ENCODE measurements at regions not wholly inside any gene's neighbourhood (a gene's known extent, or its start where the extent isn't known, plus 50 kb on each side); places are given as distances from the start of the nearest gene placed in this dataset.
"Not testable (repeated sequence)": the region's sequence is repeated elsewhere in the genome, so short reads cannot be mapped to it uniquely, and the experiment has no call there.

GRCh38 chr16:72657791-72658190 lies 390.1 kb downstream of the ZFHX3 start:
- no peak for DNase-seq

- no peak for DNase-seq
Measured at GRCh38 chr16:72657164-72657563, 390.8 kb downstream of the ZFHX3 start.

- DNase-seq, result no peak
Measured at GRCh38 chr16:72654535-72654934, 393.4 kb downstream of the ZFHX3 start.

DNA sequence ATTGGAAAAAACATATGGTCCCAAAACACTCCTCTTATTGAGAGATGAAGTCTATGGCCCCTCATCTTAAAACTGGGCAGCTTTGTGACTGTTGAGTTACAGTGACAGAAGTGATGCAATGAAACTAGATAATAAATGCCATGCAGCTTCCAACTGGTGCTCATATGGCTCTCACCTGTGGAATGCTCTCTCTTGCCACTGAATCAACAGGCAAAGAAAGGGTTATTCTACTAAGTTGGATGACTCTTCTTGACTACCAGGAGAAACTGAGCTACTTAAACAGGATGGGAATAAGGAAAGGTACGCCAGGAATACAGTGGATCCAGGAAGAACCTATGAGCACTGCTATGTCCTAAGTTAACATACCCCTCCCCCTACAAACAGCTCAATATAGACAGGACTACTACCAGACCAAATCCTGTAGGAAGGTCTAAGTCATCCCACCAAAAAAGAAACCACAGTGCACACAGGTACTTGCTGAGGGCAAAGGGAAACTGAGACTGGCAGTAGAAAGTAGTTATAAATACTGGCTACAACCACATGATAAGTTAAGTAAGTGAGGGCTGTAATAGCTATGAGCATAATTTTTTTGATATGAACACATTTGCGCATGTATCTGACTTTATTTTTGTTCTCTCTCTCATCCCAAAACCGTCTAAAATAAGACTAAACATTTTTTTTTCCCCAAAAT lies 398.5 kb downstream of the ZFHX3 start:
- DNase-seq, result no peak

GRCh38 chr16:72646615-72647014 lies 401.3 kb downstream of the ZFHX3 start:
- no peak for DNase-seq

GRCh38 chr16:72645538-72645937 lies 402.4 kb downstream of the ZFHX3 start:
- no peak for DNase-seq

DNA sequence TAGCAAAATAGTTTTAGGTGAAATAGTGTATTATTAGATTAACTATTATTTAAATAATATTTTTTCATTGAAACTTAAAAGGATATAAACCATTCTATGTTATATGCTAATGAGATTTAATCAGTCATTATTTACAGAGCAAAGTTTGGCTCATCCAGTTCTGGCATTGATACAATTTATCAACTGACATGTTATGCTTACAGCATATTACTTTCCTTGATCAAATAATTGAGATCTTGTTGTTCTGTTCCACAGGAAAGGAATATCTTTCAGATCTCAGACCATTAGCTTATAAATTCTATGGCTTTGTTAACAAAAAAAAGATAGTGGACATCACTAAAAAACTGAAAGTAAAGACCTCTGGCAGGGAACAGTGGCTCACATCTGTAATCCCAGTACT lies 403.0 kb downstream of the ZFHX3 start:
- no peak for DNase-seq

DNA sequence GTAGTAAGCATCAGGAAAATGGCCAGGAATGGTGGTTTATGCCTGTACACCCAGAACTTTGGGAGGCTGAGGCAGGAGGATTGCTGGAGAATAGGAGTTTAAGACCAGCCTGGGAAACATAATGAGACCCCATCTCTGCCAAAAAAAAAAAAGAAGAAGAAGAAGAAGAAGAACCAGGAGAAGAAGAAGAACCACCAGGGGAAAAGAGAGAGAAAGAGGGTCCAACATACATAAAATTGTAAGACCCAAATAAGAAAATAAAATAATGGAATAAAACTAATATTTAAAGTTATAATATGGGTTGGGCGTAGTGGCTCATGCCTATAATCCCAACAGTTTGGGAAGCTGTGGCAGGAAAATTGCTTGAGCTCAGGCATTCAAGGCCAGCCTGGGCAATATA lies 408.4 kb downstream of the ZFHX3 start:
- DNase-seq, result no peak

DNA sequence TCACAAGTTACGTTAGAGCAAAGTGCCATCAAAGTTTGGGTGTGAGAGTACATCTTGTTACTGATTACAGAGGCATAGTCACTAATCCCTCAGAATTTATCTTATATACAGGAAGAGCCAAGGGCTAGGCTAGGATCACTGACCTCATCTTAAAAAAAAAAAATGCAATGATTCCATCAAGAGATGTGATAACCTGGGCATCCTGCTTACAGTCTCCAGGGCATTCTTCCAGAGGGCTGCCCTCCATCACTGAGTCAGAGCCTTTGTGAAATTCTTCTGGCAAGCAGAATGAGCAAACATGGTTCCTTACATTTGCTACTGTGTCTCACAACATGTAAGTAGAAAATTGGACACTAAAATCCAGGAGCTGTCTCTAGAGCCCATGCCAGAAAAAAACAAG lies 410.6 kb downstream of the ZFHX3 start:
- DNase-seq, result no peak

DNA sequence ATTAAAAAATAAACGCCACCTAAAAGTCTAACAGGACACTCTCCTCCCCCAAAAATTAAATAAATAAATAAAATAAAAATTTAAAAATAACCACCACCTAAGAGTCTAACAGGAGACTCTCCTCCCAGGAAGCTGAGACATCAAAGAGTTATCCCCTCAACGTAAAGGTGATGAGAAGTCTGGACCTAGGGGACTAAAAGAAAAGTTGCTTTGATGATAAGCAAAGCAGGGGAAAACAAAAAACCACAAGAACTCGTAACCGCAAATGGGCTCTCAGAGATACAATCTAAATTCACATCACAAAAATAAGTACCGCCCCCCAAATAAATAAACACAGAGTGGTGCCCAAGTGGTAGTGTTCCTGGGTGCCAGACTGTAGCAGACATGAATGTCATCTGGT lies 412.2 kb downstream of the ZFHX3 start:
- DNase-seq, result no peak

- DNase-seq, result no peak
Measured at GRCh38 chr16:72635104-72635503, 412.8 kb downstream of the ZFHX3 start.

GRCh38 chr16:72627182-72627896 lies 420.6 kb downstream of the ZFHX3 start:
- DNase-seq, result not testable (repeated sequence)

GRCh38 chr16:72626623-72627022 lies 421.3 kb downstream of the ZFHX3 start:
- no peak for DNase-seq

- DNase-seq, result no peak
Measured at GRCh38 chr16:72621651-72622050, 426.3 kb downstream of the ZFHX3 start.

- DNase-seq, result no peak
Measured at GRCh38 chr16:72620853-72621252, 427.1 kb downstream of the ZFHX3 start.

DNA sequence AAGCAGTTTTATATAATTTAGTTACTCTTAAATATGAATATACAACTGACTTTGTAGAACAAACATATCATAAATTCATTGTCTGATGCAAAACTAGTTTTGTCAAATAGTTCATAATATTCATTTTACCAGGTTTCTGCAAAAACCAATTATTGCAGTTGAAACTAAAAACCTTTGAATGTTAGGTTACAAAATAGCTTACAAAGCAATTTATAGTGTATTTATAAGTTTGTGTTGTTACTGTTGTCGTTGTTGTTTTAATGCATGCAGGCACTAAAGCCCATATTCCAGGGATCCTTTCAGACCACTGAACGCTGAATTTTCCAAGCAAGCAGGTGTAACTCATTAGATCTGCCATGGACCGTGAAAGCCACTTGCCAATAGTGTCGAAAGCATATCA lies 427.6 kb downstream of the ZFHX3 start:
- DNase-seq, result no peak

GRCh38 chr16:72615856-72616255 lies 432.1 kb downstream of the ZFHX3 start:
- DNase-seq, result no peak

DNA sequence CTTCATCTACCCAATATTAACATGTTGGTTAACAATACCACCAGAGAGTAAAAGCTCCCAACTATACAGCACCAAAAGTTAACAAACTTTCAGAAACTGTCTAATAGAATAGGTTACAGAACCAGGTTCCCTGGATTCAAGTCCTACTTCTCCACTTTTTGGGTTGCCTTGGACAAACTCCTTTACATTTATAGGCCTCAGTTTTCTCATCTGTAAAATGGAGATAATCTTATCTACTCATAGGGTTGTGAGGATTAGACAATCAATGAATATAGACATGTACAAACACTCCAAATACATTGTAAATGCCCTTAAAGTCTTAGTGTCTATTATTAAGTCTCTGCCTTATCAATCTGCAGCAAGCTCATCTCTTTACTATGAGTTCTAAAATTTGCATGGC lies 435.2 kb downstream of the ZFHX3 start:
- no peak for DNase-seq

- DNase-seq, result no peak
Measured at GRCh38 chr16:72612256-72612655, 435.7 kb downstream of the ZFHX3 start.

DNA sequence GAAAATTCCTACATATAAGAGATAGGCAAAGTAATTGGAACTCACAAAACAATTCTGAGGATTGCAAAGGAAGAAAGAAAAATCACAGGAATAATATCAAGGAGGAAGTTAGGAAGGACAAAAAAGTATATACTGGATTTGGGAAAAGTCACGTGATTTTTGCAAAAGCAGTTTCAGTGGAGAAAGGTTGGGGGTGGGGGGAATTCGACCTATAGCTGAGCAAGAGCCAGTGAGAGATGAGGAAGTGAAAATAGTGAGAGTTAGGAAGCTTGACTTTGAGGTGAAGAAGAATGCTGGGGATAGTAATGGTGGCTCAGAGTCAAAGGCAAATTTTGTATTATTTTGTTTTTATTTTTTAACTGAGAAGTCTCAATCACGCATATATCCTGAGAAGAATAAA lies 438.0 kb upstream of the PMFBP1 start:
- DNase-seq, result no peak

- DNase-seq, result no peak
Measured at GRCh38 chr16:72609066-72609465, 437.1 kb upstream of the PMFBP1 start.

GRCh38 chr16:72604375-72604774 lies 432.4 kb upstream of the PMFBP1 start:
- no peak for DNase-seq

GRCh38 chr16:72602499-72602898 lies 430.5 kb upstream of the PMFBP1 start:
- DNase-seq, result no peak

Measured in anterior cingulate cortex (tissue), 58 donors.